VCaP (cell line): ENCODE measurements at regions not wholly inside any gene's neighbourhood (a gene's known extent, or its start where the extent isn't known, plus 50 kb on each side); places are given as distances from the start of the nearest gene placed in this dataset.

Source experiments
- H3K27ac ChIP-seq: fragments of 450-650 bp; 2 replicates; pipeline ENCODE4 v1.5.1; 2017
- CTCF ChIP-seq: fragments of 450-650 bp; conservative IDR thresholded peaks from 2 replicates; pipeline ENCODE4 v1.5.1; 2017; ENCODE audit warnings: mild to moderate bottlenecking, moderate library complexity

DNA sequence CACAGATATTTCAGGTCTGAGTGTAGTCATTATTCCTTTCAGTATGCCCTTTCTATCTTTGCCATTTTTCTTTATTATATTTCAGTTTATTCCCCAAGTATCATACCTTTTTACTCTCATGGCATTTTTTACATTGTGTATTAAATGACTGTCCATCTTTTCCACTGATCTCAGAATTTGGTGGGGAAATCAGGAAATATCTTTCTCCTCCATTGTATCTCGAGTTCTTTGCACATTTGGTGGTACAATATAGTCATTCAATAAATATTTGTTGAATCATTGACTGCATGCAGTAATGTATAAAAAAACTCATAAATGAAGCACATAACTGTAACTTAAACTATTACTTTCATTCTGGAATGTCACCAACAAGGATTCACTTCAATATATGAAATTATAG, 354.7 kb downstream of the HGF start:
- no peak overlapping the region for H3K27ac ChIP-seq
- no peak for TF ChIP-seq CTCF

- no peak overlapping the region for H3K27ac ChIP-seq
- no peak for TF ChIP-seq CTCF
These were observed 355.4 kb downstream of the HGF start for GRCh38 chr7:81414411-81414810.

DNA sequence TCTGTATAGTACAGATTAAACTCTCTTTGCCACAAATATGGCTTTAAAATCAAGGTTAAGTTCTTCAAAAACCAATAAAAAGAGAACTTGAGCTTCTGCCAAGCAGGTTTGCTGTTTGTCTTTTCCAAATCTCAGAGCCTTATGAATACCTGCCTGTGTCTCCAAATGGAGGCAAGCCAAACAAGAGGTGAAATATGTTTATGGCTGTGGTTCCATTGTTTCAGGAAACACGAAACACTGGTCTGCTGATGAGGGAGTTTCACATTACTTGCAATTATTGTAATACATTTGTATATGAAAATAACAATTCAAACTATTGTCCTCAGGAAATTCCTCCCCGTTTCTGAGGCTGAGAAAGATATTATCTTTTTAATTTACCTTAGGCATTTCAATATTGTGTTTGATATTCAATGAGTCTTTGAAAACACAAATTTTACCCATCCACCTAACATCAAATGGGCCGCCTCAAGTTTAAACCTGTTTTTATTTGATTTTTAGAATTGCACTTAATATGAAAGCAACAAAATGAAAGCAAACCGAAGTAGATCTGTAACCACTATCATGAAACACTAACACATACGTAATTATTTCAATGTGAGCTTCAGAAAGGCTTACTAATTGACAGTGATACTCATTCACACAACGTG, 359.3 kb downstream of the HGF start:
- H3K27ac ChIP-seq, result peak overlapping the region; percentile 82
- no peak for TF ChIP-seq CTCF

DNA sequence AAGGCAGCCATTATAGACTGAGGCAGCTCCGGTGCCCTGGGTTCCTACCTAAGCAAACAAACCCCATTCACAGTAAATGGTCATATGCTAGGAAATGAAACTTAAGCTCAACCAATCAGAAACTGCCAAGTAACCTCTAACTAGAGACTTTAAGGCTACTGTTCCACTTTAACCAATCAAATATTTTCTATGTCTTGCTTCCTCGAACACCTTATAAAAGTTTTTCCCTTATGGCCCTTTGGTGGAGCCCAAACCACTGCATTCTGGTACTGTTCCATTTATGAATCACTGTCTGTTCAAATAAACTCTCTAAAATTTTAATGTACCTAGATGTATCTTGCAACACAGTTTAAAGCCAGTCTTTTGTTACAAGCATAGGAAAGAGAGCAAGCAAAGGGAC, 361.1 kb downstream of the HGF start:
- TF ChIP-seq CTCF, result no peak
- peak overlapping the region; percentile 82; the same call in 1 of the 2 replicates for H3K27ac ChIP-seq

DNA sequence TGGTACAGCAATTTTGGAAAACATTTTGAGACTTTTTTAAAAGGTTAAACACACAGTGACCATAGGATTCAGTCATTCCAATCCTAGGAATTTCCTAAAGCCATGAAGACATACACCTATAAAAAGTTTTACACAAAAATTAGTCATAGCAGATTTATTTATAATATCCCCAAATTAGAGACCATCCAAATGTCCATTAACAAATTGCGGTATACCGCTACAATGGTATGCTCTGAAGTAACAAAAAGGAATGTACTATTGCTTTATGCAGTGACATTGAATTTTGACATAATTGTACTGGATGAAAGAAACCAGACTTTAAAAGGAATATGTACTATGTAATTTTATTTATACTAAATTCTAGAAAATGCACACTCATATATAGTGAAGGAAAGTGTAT, 362.8 kb downstream of the HGF start:
- no peak overlapping the region for H3K27ac ChIP-seq
- no peak for TF ChIP-seq CTCF

DNA sequence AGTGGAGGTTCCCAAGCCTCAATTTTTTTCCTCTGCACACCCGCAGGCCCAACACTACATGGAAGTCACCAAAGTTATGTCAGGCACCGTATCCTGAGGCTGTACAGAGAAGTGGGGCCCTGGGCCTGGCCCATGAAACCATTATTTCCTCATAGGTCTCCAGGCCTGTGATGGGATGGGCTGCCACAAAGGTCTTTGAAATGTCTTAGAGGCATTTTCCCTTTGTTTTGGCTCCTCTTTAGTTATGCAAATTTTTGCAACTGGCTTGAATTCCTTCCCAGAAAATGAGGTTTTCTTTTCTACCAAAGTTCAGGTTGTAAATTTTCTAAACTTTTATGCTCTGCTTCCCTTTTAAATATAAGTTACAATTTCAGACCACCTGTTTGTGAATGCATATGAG, 365.2 kb downstream of the HGF start:
- TF ChIP-seq CTCF, result no peak
- H3K27ac ChIP-seq, result no peak overlapping the region

GRCh38 chr7:81402227-81402626, 367.6 kb downstream of the HGF start:
- no peak for TF ChIP-seq CTCF
- peak overlapping the region; percentile 11; the same call in 1 of the 2 replicates for H3K27ac ChIP-seq

GRCh38 chr7:81399471-81399870, 370.4 kb downstream of the HGF start:
- H3K27ac ChIP-seq, result no peak overlapping the region
- no peak for TF ChIP-seq CTCF
